HG03196 (cell line): ENCODE measurements at regions not wholly inside any gene's neighbourhood (a gene's known extent, or its start where the extent isn't known, plus 50 kb on each side); places are given as distances from the start of the nearest gene placed in this dataset.
"Not testable (repeated sequence)": the region's sequence is repeated elsewhere in the genome, so short reads cannot be mapped to it uniquely, and the experiment has no call there.

Experiments
- ATAC-seq: cut with Tn5 transposase; IDR thresholded peaks from one replicate; pipeline ENCODE4 v1.9.1; 2021; ENCODE audit not compliant: unreplicated experiment

- ATAC-seq = no peak
Measured at GRCh38 chr2:212794471-212794870, 255.9 kb upstream of the ERBB4 start.

- ATAC-seq = no peak
Measured at GRCh38 chr2:212791569-212791968, 253.0 kb upstream of the ERBB4 start.

- ATAC-seq = not testable (repeated sequence)
Measured at GRCh38 chr2:212786088-212786487, 247.5 kb upstream of the ERBB4 start.

DNA sequence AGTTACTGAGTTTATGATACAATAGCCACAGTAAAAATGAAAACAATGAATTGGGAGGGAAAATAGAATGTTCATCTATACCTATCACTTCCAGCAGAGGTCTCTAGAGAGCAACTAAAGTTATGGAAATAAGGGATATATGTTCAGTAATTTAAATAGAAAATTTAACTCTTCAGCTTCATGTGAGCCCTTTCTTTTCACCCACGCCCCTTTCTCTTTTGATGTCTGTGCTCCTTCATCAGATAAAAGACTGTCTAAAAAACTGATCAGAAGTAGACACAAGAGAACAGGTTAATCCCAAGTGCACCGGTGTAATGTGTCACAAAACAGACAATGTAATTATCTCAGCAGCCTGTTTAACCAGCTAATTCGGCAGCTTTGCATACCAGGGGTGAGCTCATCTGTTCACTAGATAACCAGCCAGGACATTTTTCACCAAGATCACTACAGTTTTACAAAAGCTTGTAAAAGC lies 238.5 kb upstream of the ERBB4 start:
- ATAC-seq = no peak

DNA sequence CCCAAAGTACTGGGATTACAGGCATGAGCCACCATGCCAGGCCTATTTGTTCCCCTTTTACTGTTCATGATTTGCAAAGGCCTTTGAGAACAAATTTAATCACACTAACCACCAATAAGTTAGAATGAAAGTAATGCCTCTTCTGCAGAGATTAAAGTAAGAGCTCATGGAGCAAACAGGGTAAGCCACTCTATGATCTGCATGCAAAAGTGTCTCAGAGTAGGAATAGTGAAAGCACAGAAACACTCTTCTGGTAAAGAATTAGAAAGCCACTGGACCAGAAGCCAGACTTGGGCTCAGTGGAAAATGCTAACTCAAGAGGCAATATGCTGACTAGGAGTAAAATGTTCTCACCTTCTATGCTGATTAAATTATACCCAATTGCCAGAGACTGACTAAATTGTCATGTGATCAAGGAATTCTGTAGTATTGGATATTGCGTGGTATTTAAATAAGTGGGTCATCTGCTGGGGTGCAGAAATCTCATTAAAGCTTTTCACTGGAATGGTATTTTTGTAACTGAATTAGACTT lies 235.3 kb upstream of the ERBB4 start:
- ATAC-seq = no peak

- ATAC-seq = no peak
Measured at GRCh38 chr2:212770240-212770639, 231.6 kb upstream of the ERBB4 start.

DNA sequence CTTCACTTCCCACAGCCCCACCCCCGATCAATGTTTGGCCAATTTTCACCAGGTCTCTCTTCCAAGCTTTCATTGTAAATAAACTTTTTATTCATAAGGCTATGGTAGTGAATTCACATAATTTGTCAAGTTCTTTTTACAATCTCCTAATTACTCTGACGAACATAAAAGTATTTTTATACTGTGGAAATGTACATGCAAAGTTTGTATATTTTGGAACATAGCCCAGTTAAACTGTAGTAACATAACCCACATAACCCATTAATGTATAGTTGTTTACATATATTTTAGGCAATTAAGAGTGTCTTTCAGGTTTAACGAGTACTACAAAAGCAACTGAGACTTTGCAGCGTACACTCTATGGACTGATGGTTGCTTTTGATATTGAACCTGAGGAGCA lies 228.3 kb upstream of the ERBB4 start:
- no peak for ATAC-seq

- ATAC-seq = no peak
Measured at GRCh38 chr2:212752730-212753351, 214.2 kb upstream of the ERBB4 start.

DNA sequence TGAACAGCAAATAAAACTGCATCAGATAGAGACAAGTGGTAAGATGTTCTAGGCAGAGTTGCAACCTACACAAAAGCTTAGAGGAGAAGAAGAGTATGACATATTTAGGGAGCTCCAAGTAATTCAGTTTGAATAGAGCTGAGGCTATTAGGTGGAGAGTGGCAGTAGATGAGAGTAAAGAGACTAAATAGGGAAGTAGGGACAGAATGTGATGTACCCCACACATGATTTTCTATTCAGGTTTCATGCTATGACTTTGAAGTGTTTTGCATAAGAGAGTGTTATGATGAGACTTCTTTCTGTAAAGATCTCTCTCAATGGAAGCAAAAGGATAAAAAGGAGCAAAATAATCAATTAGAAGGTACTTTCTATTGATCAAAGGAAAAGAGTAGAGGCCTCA lies 206.8 kb upstream of the ERBB4 start:
- no peak for ATAC-seq

- no peak for ATAC-seq
Measured at GRCh38 chr2:212737392-212738172, 199.0 kb upstream of the ERBB4 start.

GRCh38 chr2:212736385-212736726 lies 197.8 kb upstream of the ERBB4 start:
- ATAC-seq = no peak

DNA sequence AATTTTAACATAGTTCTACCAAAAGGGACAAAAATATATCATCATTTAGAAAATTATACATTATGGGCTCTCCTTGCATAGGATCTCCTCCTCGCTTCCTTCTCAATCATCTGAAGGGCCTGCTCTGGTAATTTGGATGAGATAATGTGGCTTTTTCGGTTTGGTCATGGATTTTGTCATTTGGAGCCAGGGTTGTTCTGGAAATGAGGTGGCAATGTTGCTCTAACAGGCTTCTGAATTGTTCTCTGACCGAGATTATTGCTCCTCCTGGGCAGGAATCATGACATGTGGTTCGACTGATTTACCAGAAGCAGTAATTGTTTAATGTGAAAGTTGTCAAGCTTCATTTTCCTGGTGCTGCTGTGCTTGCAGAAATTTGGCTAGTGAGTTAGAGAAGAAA lies 194.7 kb upstream of the ERBB4 start:
- peak; percentile 34 for ATAC-seq

DNA sequence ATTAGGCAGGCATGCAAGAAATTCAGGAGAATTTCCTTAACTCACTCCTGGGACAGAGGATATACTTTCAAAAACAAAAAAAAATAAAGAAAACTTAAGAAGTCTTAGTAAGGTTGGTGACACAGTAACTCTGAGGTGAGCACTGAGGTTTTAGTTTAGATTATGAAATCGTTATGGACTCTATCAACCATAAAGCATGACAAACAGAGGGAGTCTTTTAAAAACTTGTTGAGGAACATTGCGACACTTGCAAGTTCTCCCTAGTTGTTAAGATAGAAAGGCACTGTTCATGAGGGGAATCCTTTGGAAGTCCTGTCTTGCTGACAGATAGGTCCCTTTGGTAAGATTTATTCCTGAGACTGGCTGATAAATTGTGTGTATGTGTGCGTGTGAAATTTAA lies 194.3 kb upstream of the ERBB4 start:
- no peak for ATAC-seq

- ATAC-seq = peak; percentile 61
Measured at GRCh38 chr2:212730994-212731393, 192.4 kb upstream of the ERBB4 start.

- ATAC-seq = no peak
Measured at GRCh38 chr2:212728717-212729116, 190.1 kb upstream of the ERBB4 start.

DNA sequence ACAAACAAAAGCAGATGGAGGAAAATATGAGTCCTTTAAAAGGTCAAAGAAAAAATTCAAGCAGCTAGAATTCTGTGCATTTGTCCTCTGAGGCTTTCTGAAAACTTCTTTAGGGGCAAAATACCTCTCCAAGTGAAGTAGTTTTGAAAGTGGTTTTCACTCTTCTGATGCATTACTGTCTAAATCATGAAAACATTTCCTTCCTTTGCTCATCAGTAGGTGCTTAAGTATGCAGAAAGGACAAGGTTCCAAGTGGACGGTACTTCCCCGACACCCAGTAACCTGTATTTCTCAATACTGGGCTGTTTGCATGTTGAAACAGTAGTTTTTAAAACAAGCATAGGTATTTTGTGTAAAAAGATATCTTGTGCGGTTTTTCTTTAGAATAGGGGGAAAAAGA lies 189.1 kb upstream of the ERBB4 start:
- peak; percentile 51 for ATAC-seq

GRCh38 chr2:212726403-212726802 lies 187.8 kb upstream of the ERBB4 start:
- ATAC-seq = no peak

DNA sequence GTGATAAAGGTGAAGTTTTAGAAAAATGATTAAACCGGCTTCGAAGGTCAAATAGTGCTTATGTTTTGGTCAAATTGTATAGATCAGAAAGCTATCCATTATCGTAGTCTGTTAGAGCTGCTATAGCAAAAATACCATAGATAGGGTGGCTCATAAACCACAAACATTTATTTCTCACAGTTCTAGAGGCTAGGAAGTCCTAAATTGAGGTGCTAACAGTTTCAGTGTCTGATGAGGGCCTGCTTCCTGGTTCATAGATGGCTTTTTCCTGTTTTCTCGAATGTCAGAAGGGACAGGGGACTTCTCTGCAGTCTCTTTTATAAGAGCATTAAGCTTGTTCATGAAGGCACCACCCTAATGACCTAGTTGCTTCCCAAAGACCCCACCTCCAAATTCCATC lies 186.6 kb upstream of the ERBB4 start:
- no peak for ATAC-seq

GRCh38 chr2:212723226-212723625 lies 184.6 kb upstream of the ERBB4 start:
- ATAC-seq = no peak

- ATAC-seq = no peak
Measured at GRCh38 chr2:212722046-212722445, 183.4 kb upstream of the ERBB4 start.

DNA sequence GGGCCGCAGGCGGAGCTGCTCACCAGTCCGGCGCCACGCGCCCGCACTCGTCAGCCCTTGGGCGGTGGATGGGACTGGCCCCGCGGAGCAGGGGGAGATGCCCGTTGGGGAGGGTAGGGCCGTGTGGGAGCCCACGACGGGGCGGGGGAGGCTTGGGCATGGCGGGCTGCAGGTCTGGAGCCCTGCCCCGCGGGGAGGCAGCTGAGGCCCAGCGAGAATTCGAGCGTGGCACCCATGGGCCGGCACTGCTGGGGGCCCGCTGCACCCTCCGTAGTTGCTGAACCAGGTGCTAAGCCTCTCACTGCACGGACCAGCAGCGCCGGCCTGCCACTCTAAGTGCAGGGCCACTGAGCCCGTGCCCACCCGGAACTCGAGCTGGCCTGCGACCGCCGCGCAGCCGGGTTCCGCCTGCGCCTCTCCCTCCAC lies 182.4 kb upstream of the ERBB4 start:
- ATAC-seq = no peak

DNA sequence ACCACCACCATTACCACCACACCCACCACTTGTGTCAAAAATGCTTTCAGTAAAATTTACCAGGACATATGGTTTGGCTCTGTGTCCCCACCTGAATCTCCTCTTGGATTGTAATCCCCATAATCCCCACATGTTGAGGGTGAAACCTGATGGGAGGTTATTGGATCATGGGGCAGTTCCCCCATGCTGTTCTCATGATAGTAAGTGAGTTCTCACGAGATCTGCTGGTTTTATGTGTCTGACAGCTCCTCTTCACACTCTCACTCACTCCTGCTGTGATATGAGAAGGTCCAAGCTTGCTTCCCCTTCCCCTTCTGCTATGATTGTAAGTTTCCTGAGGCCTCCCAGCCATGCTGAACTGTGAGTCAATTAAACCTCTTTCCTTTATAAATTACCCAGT lies 176.8 kb upstream of the ERBB4 start:
- ATAC-seq = not testable (repeated sequence)
